Ovary (tissue), 7 donors: ENCODE measurements at regions not wholly inside any gene's neighbourhood (a gene's known extent, or its start where the extent isn't known, plus 50 kb on each side); places are given as distances from the start of the nearest gene placed in this dataset.
"Not testable (repeated sequence)": the region's sequence is repeated elsewhere in the genome, so short reads cannot be mapped to it uniquely, and the experiment has no call there.

Experiments used
- DNase-seq, 5 donors: peaks; one replicate each; pipeline ENCODE4 v3.0.0-alpha.2; 2019 to 2020
- H3K27ac ChIP-seq, 2 donors: fragments of 200-600 bp; one replicate each; pipeline versions ENCODE4 v1.5.1 to v1.8.0; 2019 to 2022
- H3K27me3 ChIP-seq: fragments of 200-600 bp; one replicate; pipeline ENCODE4 v1.8.0; 2022
- H3K36me3 ChIP-seq: fragments of 200-600 bp; sonication (generic); one replicate; pipeline ENCODE4 v1.5.1; 2019
- H3K4me1 ChIP-seq: one replicate; pipeline ENCODE4 v1.8.1; 2013; ENCODE audit warnings: mild to moderate bottlenecking, moderate library complexity; ENCODE audit not compliant: insufficient read depth
- H3K4me3 ChIP-seq: fragments of 200-600 bp; sonication (generic); one replicate; pipeline ENCODE4 v1.5.1; 2017
- H3K9me3 ChIP-seq, 2 donors: fragments of 200-600 bp in 1 of 2; sonication (generic) in 1 of 2; one replicate each; pipeline versions ENCODE4 v1.5.1 to v1.8.1; 2013 to 2019; ENCODE audit warnings: mild to moderate bottlenecking in 1 of 2, moderate library complexity in 1 of 2
- CTCF ChIP-seq, 3 donors: fragments of 450-650 bp in 2 of 3; fragments of 200-600 bp in 1 of 3; IDR thresholded peaks; one replicate each; pipeline versions ENCODE4 v1.5.1 to v1.8.0; 2016 to 2022; ENCODE audit warnings: antibody characterized with exemption in 3 of 3, mild to moderate bottlenecking in 1 of 3
- EP300 ChIP-seq: sonication (generic); formaldehyde crosslinking; IDR thresholded peaks from one replicate; pipeline ENCODE4 v1.6.1; 2017; ENCODE audit warnings: antibody characterized with exemption
- POLR2A ChIP-seq: fragments of 450-650 bp; IDR thresholded peaks from one replicate; pipeline ENCODE4 v1.6.1; 2017; ENCODE audit warnings: antibody characterized with exemption, mild to moderate bottlenecking, moderate library complexity
- WGBS, 3 donors: extraction: QIAGEN DNeasy Blood & Tissue Kit in 1 of 3; methylation state at CpG; one replicate each; pipeline versions ENCODE4 v1.1.5 to v1.1.7; 2013 to 2017; 5-methylcytosine and 5-hydroxymethylcytosine counted together
- intact Hi-C, 4 donors: fragments of 100-400 bp; cut with DNase I; formaldehyde crosslinking; loops; one replicate each; pipeline versions ENCODE4 v1.11.0 to v1.15.1; 2022 to 2023
- donor health status: DM: no; HTN: no; CAD: no; lungs with moderate emphysema.
- donor health status: DM: no; HTN: no; CAD: no.
- donor health status: Bipolar disorder and iron deficiency.
- donor health status: DM: no; HTN: no; CAD: no.
- donor health status: DM: yes; HTN: yes; CAD: no.

- DNase-seq, result no peak
- TF ChIP-seq EP300 (no peak), CTCF (IDR thresholded peaks at IDR 0.05) (no peak), POLR2A (no peak)
- Histone ChIP-seq H3K4me3 (no peak overlapping the region), H3K27me3 (no peaks in the 10 kb centered on the region), H3K36me3 (no peaks in the 10 kb centered on the region), H3K27ac (no peak overlapping the region), H3K4me1 (no peaks in the 10 kb centered on the region), H3K9me3 (no peaks in the 10 kb centered on the region)
- 73 to 81% (median 79%) methylated on average over 4 of the region's 4 CpGs for WGBS, 3 donors
- intact Hi-C loops, result no loop called here
These were observed 542.6 kb downstream of the ZBBX start for GRCh38 chr3:166837535-166837934.

- H3K27me3 ChIP-seq, result no peaks in the 10 kb centered on the region
- H3K9me3 ChIP-seq, result no peaks in the 10 kb centered on the region
- no peaks in the 10 kb centered on the region for H3K36me3 ChIP-seq
- H3K4me1 ChIP-seq, result no peaks in the 10 kb centered on the region
- TF ChIP-seq CTCF (IDR thresholded peaks at IDR 0.05) (no peak), POLR2A (no peak), EP300 (no peak)
- WGBS, 3 donors, result 59 to 68% (median 64%) methylated on average over 1 of the region's 1 CpG
- no peak overlapping the region for H3K27ac ChIP-seq
- intact Hi-C loops, result no loop called here
- no peak overlapping the region for H3K4me3 ChIP-seq
- DNase-seq, result no peak
These were observed 543.3 kb downstream of the ZBBX start for GRCh38 chr3:166836836-166837235.

- Histone ChIP-seq H3K9me3 (no peaks in the 10 kb centered on the region), H3K36me3 (no peaks in the 10 kb centered on the region), H3K4me1 (no peaks in the 10 kb centered on the region), H3K27ac (no peak overlapping the region), H3K4me3 (no peak overlapping the region), H3K27me3 (no peaks in the 10 kb centered on the region)
- intact Hi-C loops, result no loop called here
- no peak for TF ChIP-seq CTCF (IDR thresholded peaks at IDR 0.05)
- TF ChIP-seq POLR2A, result no peak
- no peak for TF ChIP-seq EP300
- no peak for DNase-seq
- WGBS, 3 donors, result 10 to 32% (median 15%) methylated on average over 3 of the region's 3 CpGs
These were observed 550.2 kb downstream of the ZBBX start for GRCh38 chr3:166829896-166830295.

GRCh38 chr3:166818464-166818863, 561.6 kb downstream of the ZBBX start:
- Histone ChIP-seq H3K4me3 (no peak overlapping the region), H3K9me3 (no peaks in the 10 kb centered on the region), H3K27ac (no peak overlapping the region), H3K27me3 (no peaks in the 10 kb centered on the region), H3K36me3 (no peaks in the 10 kb centered on the region), H3K4me1 (no peaks in the 10 kb centered on the region)
- intact Hi-C loops, result no loop called here
- no peak for DNase-seq
- TF ChIP-seq POLR2A, result no peak
- no peak for TF ChIP-seq CTCF (IDR thresholded peaks at IDR 0.05)
- TF ChIP-seq EP300, result no peak

- H3K27ac ChIP-seq, H3K27me3 ChIP-seq, H3K9me3 ChIP-seq, H3K36me3 ChIP-seq, H3K4me3 ChIP-seq, H3K4me1 ChIP-seq, DNase-seq, intact Hi-C loops: not testable (repeated sequence)
- 91 to 92% (median 91%) methylated on average over 6 of the region's 6 CpGs for WGBS, 3 donors
These were observed 562.8 kb downstream of the ZBBX start for GRCh38 chr3:166817269-166817668.
